ENCODE measurements at regions not wholly inside any gene's neighbourhood (a gene's known extent, or its start where the extent isn't known, plus 50 kb on each side); places are given as distances from the start of the nearest gene placed in this dataset.

DNA sequence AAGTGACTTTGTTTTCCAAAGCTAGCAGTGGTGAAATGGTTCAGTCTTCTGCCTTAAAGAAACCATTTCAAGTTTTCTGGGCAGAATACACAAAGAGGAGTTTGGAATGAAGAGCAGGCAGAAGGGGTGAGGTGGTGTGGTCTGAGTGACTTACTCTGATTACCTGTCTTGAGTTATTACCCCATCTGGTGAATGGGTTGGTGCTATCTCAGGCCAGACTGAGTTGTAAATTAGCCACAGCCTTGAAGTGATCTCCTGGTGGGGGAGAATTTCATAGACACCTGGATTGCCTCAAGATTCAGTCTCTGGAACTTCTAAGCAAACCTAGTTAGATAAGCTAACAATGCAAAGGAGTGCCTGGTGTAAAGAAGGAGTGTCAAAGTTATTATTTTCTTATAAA lies 983.5 kb upstream of the NXPH2 start:
- no peak for TF ChIP-seq POLR2A (IDR thresholded peaks at IDR 0.05)
- TF ChIP-seq, protein P1, sequence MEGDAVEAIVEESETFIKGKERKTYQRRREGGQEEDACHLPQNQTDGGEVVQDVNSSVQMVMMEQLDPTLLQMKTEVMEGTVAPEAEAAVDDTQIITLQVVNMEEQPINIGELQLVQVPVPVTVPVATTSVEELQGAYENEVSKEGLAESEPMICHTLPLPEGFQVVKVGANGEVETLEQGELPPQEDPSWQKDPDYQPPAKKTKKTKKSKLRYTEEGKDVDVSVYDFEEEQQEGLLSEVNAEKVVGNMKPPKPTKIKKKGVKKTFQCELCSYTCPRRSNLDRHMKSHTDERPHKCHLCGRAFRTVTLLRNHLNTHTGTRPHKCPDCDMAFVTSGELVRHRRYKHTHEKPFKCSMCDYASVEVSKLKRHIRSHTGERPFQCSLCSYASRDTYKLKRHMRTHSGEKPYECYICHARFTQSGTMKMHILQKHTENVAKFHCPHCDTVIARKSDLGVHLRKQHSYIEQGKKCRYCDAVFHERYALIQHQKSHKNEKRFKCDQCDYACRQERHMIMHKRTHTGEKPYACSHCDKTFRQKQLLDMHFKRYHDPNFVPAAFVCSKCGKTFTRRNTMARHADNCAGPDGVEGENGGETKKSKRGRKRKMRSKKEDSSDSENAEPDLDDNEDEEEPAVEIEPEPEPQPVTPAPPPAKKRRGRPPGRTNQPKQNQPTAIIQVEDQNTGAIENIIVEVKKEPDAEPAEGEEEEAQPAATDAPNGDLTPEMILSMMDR (IDR thresholded peaks at IDR 0.05), result no peak
